WTC11 (cell line): ENCODE measurements at regions not wholly inside any gene's neighbourhood (a gene's known extent, or its start where the extent isn't known, plus 50 kb on each side); places are given as distances from the start of the nearest gene placed in this dataset.
A peak's percentile ranks its signal among the peaks of the same experiment; 100 is the strongest.

Source experiments
- ATAC-seq: fragments of 200-7000 bp; cut with Tn5 transposase; 2 replicates; pipeline ENCODE4 v1.10.0; 2021; ENCODE audit warnings: mild to moderate bottlenecking, moderate library complexity
- CTCF ChIA-PET: fragments of 300-600 bp; sonication (Branson Sonifier 250); formaldehyde crosslinking; loops from one replicate; lab custom pipeline; 2021; ENCODE audit warnings: antibody characterized with exemption; lab: Charles Lee
- POLR2A ChIA-PET: fragments of 350-600 bp; sonication (Branson Sonifier 250); formaldehyde crosslinking; loops from one replicate; lab custom pipeline; 2021; ENCODE audit warnings: antibody characterized with exemption; lab: Charles Lee
- DNase-seq: peaks from one replicate; pipeline ENCODE4 v3.0.0; 2021; ENCODE audit warnings: low spot score
- H3K27ac Mint-ChIP-seq: 2 replicates; pipeline ENCODE4 v1.8.0; 2021; ENCODE audit warnings: mixed read lengths
- H3K27me3 Mint-ChIP-seq: 2 replicates; pipeline ENCODE4 v1.8.0; 2021; ENCODE audit warnings: low read depth, mild to moderate bottlenecking, moderate library complexity, mixed read lengths
- H3K36me3 Mint-ChIP-seq: 2 replicates; pipeline ENCODE4 v1.8.0; 2021; ENCODE audit warnings: mixed read lengths
- H3K4me1 Mint-ChIP-seq: 2 replicates; pipeline ENCODE4 v1.8.0; 2022; ENCODE audit warnings: mixed read lengths
- H3K4me3 Mint-ChIP-seq: 2 replicates; pipeline ENCODE4 v1.8.0; 2021; ENCODE audit warnings: mild to moderate bottlenecking, moderate library complexity, mixed read lengths
- H3K9me3 Mint-ChIP-seq: 2 replicates; pipeline ENCODE4 v1.8.0; 2021; ENCODE audit warnings: mixed read lengths
- CBFB ChIP-seq: sonication (generic); formaldehyde crosslinking; IDR thresholded peaks from 2 replicates; pipeline ENCODE4 v1.8.1; 2022; ENCODE audit warnings: mild to moderate bottlenecking, low read depth, missing genetic modification reagents
- ESRRA ChIP-seq: sonication (generic); formaldehyde crosslinking; IDR thresholded peaks from 2 replicates; pipeline ENCODE4 v1.8.1; 2022; ENCODE audit warnings: mild to moderate bottlenecking, missing genetic modification reagents, borderline replicate concordance
- HMGA2 ChIP-seq: fragments of 250-450 bp; sonication (Bioruptor Pico); IDR thresholded peaks from 2 replicates; pipeline ENCODE4 v1.4.0; 2021; ENCODE audit warnings: mild to moderate bottlenecking, moderate library complexity
- NFE2L1 ChIP-seq: sonication (generic); formaldehyde crosslinking; IDR thresholded peaks from 2 replicates; pipeline ENCODE4 v1.8.1; 2023; ENCODE audit warnings: missing genetic modification reagents
- NFYB ChIP-seq: sonication (generic); formaldehyde crosslinking; conservative IDR thresholded peaks from 2 replicates; pipeline ENCODE4 v1.8.0; 2022; ENCODE audit warnings: low read depth, missing genetic modification reagents
- NR3C1 ChIP-seq: sonication (generic); formaldehyde crosslinking; conservative IDR thresholded peaks from 2 replicates; pipeline ENCODE4 v1.8.1; 2023; ENCODE audit warnings: low read depth, mild to moderate bottlenecking, missing genetic modification reagents
- ZBTB21 ChIP-seq: sonication (generic); formaldehyde crosslinking; IDR thresholded peaks from 2 replicates; pipeline ENCODE4 v1.8.1; 2023; ENCODE audit warnings: mild to moderate bottlenecking, missing genetic modification reagents, borderline replicate concordance
- ZNF138 ChIP-seq: sonication (generic); formaldehyde crosslinking; conservative IDR thresholded peaks from 2 replicates; pipeline ENCODE4 v1.8.1; 2022; ENCODE audit warnings: mild to moderate bottlenecking, moderate library complexity, missing genetic modification reagents
- ZNF219 ChIP-seq: sonication (generic); formaldehyde crosslinking; IDR thresholded peaks from 2 replicates; pipeline ENCODE4 v1.8.0; 2023; ENCODE audit warnings: missing genetic modification reagents, mild to moderate bottlenecking, borderline replicate concordance
- ZNF232 ChIP-seq: sonication (generic); formaldehyde crosslinking; IDR thresholded peaks from 2 replicates; pipeline ENCODE4 v1.8.0; 2022; ENCODE audit warnings: mild to moderate bottlenecking, missing genetic modification reagents
- ZNF416 ChIP-seq: fragments of 250-450 bp; sonication (Bioruptor Pico); IDR thresholded peaks from 2 replicates; pipeline ENCODE4 v1.9.0; 2021; ENCODE audit warnings: mild to moderate bottlenecking, inconsistent platforms
- TF ChIP-seq, protein P1 (sequence below): sonication (generic); formaldehyde crosslinking; IDR thresholded peaks from 2 replicates; pipeline ENCODE4 v1.8.0; 2022; ENCODE audit warnings: missing genetic modification reagents
- TF ChIP-seq, protein P2 (sequence below): fragments of 250-450 bp; sonication (Bioruptor Pico); IDR thresholded peaks from 2 replicates; pipeline ENCODE4 v1.9.0; 2021; ENCODE audit warnings: mild to moderate bottlenecking
- TF ChIP-seq, protein P3 (sequence below): sonication (generic); formaldehyde crosslinking; IDR thresholded peaks from 2 replicates; pipeline ENCODE4 v1.8.1; 2023; ENCODE audit warnings: mild to moderate bottlenecking, missing genetic modification reagents, moderate library complexity
- TF ChIP-seq, protein P4 (sequence below): fragments of 250-450 bp; sonication (Bioruptor Pico); IDR thresholded peaks from 2 replicates; pipeline ENCODE4 v1.8.0; 2021; ENCODE audit warnings: mild to moderate bottlenecking
- TF ChIP-seq, protein P5 (sequence below): fragments of 250-450 bp; sonication (Bioruptor Pico); IDR thresholded peaks from 2 replicates; pipeline ENCODE4 v2.1.2; 2022; ENCODE audit warnings: mild to moderate bottlenecking, moderate library complexity
- TF ChIP-seq, protein P6 (sequence below): fragments of 200-600 bp; IDR thresholded peaks from 2 replicates; pipeline ENCODE4 v1.8.0; 2022; ENCODE audit warnings: antibody characterized with exemption

DNA sequence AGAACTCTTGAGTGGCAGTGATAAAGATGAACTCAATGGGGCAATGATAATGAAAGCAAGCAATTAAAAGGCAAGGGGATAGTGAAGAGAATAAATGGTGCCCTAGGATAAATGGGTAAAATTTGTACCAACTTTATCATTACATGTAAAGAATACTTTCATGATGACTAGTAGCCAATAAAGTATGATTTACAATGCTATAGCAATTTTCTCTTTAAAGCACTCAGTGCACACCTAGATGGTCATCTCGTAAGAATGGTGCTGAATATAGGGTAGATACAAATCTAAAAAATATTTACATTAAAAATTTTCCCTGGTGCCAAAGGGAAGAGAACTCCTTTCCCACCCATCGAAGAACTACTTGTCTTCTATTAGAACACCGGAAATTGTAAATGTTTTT is 651.4 kb downstream of the STPG2 start:
- ATAC-seq = no peak
- no peaks in the 10 kb centered on the region for H3K27me3 Mint-ChIP-seq
- peaks cover 34% of the 10 kb centered on the region for H3K4me1 Mint-ChIP-seq
- H3K4me3 Mint-ChIP-seq = no peak overlapping the region
- H3K36me3 Mint-ChIP-seq = peaks cover 3% of the 10 kb centered on the region; the same call in 1 of the 2 replicates
- H3K9me3 Mint-ChIP-seq = peaks cover 16% of the 10 kb centered on the region
- ChIA-PET POLR2A (no interaction called here), CTCF (no interaction called here)
- H3K27ac Mint-ChIP-seq = no peak overlapping the region
- TF ChIP-seq, protein P1, sequence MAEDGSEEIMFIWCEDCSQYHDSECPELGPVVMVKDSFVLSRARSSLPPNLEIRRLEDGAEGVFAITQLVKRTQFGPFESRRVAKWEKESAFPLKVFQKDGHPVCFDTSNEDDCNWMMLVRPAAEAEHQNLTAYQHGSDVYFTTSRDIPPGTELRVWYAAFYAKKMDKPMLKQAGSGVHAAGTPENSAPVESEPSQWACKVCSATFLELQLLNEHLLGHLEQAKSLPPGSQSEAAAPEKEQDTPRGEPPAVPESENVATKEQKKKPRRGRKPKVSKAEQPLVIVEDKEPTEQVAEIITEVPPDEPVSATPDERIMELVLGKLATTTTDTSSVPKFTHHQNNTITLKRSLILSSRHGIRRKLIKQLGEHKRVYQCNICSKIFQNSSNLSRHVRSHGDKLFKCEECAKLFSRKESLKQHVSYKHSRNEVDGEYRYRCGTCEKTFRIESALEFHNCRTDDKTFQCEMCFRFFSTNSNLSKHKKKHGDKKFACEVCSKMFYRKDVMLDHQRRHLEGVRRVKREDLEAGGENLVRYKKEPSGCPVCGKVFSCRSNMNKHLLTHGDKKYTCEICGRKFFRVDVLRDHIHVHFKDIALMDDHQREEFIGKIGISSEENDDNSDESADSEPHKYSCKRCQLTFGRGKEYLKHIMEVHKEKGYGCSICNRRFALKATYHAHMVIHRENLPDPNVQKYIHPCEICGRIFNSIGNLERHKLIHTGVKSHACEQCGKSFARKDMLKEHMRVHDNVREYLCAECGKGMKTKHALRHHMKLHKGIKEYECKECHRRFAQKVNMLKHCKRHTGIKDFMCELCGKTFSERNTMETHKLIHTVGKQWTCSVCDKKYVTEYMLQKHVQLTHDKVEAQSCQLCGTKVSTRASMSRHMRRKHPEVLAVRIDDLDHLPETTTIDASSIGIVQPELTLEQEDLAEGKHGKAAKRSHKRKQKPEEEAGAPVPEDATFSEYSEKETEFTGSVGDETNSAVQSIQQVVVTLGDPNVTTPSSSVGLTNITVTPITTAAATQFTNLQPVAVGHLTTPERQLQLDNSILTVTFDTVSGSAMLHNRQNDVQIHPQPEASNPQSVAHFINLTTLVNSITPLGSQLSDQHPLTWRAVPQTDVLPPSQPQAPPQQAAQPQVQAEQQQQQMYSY (CRISPR knock-in tag) = no peak
- TF ChIP-seq, protein P2, sequence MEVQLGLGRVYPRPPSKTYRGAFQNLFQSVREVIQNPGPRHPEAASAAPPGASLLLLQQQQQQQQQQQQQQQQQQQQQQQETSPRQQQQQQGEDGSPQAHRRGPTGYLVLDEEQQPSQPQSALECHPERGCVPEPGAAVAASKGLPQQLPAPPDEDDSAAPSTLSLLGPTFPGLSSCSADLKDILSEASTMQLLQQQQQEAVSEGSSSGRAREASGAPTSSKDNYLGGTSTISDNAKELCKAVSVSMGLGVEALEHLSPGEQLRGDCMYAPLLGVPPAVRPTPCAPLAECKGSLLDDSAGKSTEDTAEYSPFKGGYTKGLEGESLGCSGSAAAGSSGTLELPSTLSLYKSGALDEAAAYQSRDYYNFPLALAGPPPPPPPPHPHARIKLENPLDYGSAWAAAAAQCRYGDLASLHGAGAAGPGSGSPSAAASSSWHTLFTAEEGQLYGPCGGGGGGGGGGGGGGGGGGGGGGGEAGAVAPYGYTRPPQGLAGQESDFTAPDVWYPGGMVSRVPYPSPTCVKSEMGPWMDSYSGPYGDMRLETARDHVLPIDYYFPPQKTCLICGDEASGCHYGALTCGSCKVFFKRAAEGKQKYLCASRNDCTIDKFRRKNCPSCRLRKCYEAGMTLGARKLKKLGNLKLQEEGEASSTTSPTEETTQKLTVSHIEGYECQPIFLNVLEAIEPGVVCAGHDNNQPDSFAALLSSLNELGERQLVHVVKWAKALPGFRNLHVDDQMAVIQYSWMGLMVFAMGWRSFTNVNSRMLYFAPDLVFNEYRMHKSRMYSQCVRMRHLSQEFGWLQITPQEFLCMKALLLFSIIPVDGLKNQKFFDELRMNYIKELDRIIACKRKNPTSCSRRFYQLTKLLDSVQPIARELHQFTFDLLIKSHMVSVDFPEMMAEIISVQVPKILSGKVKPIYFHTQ = no peak
- TF ChIP-seq ZNF416 (no peak), NFYB (no peak), ZNF138 (CRISPR knock-in tag) (no peak), ESRRA (CRISPR knock-in tag) (no peak), CBFB (CRISPR knock-in tag) (no peak), ZNF219 (CRISPR knock-in tag) (no peak), HMGA2 (CRISPR knock-in tag) (no peak)
- TF ChIP-seq, protein P3, sequence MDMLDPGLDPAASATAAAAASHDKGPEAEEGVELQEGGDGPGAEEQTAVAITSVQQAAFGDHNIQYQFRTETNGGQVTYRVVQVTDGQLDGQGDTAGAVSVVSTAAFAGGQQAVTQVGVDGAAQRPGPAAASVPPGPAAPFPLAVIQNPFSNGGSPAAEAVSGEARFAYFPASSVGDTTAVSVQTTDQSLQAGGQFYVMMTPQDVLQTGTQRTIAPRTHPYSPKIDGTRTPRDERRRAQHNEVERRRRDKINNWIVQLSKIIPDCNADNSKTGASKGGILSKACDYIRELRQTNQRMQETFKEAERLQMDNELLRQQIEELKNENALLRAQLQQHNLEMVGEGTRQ (CRISPR knock-in tag) = no peak
- TF ChIP-seq, protein P4, sequence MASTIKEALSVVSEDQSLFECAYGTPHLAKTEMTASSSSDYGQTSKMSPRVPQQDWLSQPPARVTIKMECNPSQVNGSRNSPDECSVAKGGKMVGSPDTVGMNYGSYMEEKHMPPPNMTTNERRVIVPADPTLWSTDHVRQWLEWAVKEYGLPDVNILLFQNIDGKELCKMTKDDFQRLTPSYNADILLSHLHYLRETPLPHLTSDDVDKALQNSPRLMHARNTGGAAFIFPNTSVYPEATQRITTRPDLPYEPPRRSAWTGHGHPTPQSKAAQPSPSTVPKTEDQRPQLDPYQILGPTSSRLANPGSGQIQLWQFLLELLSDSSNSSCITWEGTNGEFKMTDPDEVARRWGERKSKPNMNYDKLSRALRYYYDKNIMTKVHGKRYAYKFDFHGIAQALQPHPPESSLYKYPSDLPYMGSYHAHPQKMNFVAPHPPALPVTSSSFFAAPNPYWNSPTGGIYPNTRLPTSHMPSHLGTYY (CRISPR knock-in tag) = no peak
- no peak for DNase-seq

DNA sequence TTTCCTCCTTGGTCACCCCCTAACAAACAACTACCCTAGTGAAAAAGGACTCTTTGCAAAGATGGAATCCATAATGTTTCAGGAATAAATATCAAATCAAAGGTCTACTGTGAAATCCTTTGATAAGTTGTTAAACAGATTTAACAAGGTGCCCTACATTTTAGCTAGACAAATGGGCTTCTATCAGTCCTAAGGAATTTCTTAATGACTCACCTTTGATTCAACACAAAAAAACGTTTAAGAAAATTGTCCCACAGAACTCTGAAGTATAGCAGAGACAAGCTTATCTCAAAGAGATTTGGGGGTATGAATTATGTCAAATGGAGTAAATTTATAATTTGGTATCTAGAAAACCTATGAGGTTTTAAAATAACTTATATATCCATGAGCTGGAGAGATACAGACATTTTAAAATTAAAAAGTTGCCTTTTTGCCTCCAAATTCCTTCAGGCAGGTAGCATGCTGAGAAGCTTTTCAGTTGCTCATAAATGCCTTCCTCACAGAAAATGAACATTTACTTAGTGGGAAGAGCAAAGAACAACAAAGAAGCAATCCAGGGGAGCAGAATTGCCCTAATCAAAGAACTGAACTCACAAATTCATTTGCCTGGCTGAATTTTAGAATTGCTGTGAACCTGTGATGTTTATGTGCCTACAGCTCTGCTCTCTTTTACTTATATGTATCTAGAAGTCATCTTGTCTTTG is 649.3 kb downstream of the STPG2 start:
- H3K27me3 Mint-ChIP-seq = no peaks in the 10 kb centered on the region
- no peak for TF ChIP-seq ZBTB21
- no peak for TF ChIP-seq ZNF232 (CRISPR knock-in tag)
- TF ChIP-seq, protein P5, sequence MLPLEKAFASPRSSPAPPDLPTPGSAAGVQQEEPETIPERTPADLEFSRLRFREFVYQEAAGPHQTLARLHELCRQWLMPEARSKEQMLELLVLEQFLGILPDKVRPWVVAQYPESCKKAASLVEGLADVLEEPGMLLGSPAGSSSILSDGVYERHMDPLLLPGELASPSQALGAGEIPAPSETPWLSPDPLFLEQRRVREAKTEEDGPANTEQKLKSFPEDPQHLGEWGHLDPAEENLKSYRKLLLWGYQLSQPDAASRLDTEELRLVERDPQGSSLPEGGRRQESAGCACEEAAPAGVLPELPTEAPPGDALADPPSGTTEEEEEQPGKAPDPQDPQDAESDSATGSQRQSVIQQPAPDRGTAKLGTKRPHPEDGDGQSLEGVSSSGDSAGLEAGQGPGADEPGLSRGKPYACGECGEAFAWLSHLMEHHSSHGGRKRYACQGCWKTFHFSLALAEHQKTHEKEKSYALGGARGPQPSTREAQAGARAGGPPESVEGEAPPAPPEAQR (CRISPR knock-in tag) = no peak
- no peak for TF ChIP-seq NR3C1 (CRISPR knock-in tag)
- TF ChIP-seq, protein P6, sequence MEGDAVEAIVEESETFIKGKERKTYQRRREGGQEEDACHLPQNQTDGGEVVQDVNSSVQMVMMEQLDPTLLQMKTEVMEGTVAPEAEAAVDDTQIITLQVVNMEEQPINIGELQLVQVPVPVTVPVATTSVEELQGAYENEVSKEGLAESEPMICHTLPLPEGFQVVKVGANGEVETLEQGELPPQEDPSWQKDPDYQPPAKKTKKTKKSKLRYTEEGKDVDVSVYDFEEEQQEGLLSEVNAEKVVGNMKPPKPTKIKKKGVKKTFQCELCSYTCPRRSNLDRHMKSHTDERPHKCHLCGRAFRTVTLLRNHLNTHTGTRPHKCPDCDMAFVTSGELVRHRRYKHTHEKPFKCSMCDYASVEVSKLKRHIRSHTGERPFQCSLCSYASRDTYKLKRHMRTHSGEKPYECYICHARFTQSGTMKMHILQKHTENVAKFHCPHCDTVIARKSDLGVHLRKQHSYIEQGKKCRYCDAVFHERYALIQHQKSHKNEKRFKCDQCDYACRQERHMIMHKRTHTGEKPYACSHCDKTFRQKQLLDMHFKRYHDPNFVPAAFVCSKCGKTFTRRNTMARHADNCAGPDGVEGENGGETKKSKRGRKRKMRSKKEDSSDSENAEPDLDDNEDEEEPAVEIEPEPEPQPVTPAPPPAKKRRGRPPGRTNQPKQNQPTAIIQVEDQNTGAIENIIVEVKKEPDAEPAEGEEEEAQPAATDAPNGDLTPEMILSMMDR = no peak
- TF ChIP-seq NFE2L1 (CRISPR knock-in tag) = no peak
- H3K36me3 Mint-ChIP-seq = peaks cover 2% of the 10 kb centered on the region; the same call in 1 of the 2 replicates
- ChIA-PET CTCF (no interaction called here), POLR2A (interaction anchor here (0.6 kb wide), 1 partner anchor 77 kb away, joined by 3 read pairs; no protein-coding TSS in a partner anchor)
- H3K9me3 Mint-ChIP-seq = peaks cover 4% of the 10 kb centered on the region
- H3K27ac Mint-ChIP-seq = peak overlapping the region; percentile 84
- DNase-seq (no peak), ATAC-seq (peak; percentile 55)
- peaks cover 49% of the 10 kb centered on the region for H3K4me1 Mint-ChIP-seq
- no peak overlapping the region for H3K4me3 Mint-ChIP-seq
